Fibroblast of lung (primary cell): ENCODE measurements at regions not wholly inside any gene's neighbourhood (a gene's known extent, or its start where the extent isn't known, plus 50 kb on each side); places are given as distances from the start of the nearest gene placed in this dataset.

Experiments used
- DNase-seq, 2 donors: peaks; one replicate each; pipeline versions ENCODE4 v3.0.0 to v3.0.0-alpha.2; 2010; ENCODE audit warnings: low read depth in 2 of 2
- H2AFZ ChIP-seq: 2 replicates; pipeline ENCODE4 v1.5.1; 2012; ENCODE audit warnings: low read length, control low read depth, inconsistent platforms
- H3K27ac ChIP-seq: 2 replicates; pipeline ENCODE4 v1.5.1; 2011; ENCODE audit warnings: low read length, control low read depth; ENCODE audit not compliant: insufficient read depth
- H3K27me3 ChIP-seq: 2 replicates; pipeline ENCODE4 v1.5.1; 2011; ENCODE audit warnings: mild to moderate bottlenecking, low read length; ENCODE audit not compliant: control insufficient read depth, insufficient read depth
- H3K36me3 ChIP-seq: 2 replicates; pipeline ENCODE4 v1.5.1; 2011; ENCODE audit warnings: low read length; ENCODE audit not compliant: control insufficient read depth, insufficient read depth
- H3K4me1 ChIP-seq: 2 replicates; pipeline ENCODE4 v1.5.1; 2011; ENCODE audit warnings: low read length; ENCODE audit not compliant: control insufficient read depth, insufficient read depth; ENCODE audit errors: extremely low read depth
- H3K4me2 ChIP-seq: 2 replicates; pipeline ENCODE4 v1.5.1; 2011; ENCODE audit warnings: low read length, control low read depth; ENCODE audit not compliant: insufficient read depth; ENCODE audit errors: extremely low read depth
- H3K4me3 ChIP-seq, 4 experiments: fragments of 200-600 bp in 1 of 4; sonication (generic) in 1 of 4; replicated peaks in 1 of 4; 2 replicates each; pipeline ENCODE4 v1.5.1; 2011 to 2016; ENCODE audit warnings: low read length in 4 of 4, low read depth in 3 of 4, mild to moderate bottlenecking in 3 of 4, control low read depth in 2 of 4, inconsistent platforms in 1 of 4, mixed read lengths in 1 of 4; ENCODE audit not compliant: insufficient read depth in 1 of 4; ENCODE audit errors: control extremely low read depth in 1 of 4
- H3K79me2 ChIP-seq: 2 replicates; pipeline ENCODE4 v1.5.1; 2012; ENCODE audit warnings: mild to moderate bottlenecking, low read length, inconsistent platforms; ENCODE audit not compliant: control insufficient read depth, insufficient read depth
- H3K9ac ChIP-seq: 2 replicates; pipeline ENCODE4 v1.5.1; 2011; ENCODE audit warnings: mild to moderate bottlenecking, low read length, control low read depth; ENCODE audit not compliant: insufficient read depth
- H3K9me3 ChIP-seq: 2 replicates; pipeline ENCODE4 v1.5.1; 2012; ENCODE audit warnings: low read depth, low read length; ENCODE audit not compliant: control insufficient read depth, insufficient read depth
- H4K20me1 ChIP-seq: 2 replicates; pipeline ENCODE4 v1.5.1; 2011; ENCODE audit warnings: low read length; ENCODE audit not compliant: control insufficient read depth, insufficient read depth; ENCODE audit errors: extremely low read depth
- EZH2 ChIP-seq: IDR thresholded peaks from 2 replicates; pipeline ENCODE4 v1.5.1; 2012; ENCODE audit warnings: low read length, control low read depth, mild to moderate bottlenecking; ENCODE audit errors: missing control alignments
- TF ChIP-seq, protein P1 (sequence below), 2 donors: IDR thresholded peaks in 1 of 2; conservative IDR thresholded peaks in 1 of 2; 1 replicate in 1 of 2; 2 replicates in 1 of 2; pipeline ENCODE4 v1.5.1; 2011 to 2012; ENCODE audit warnings: low read length in 2 of 2, control low read depth in 1 of 2, inconsistent platforms in 1 of 2, low read depth in 1 of 2, mild to moderate bottlenecking in 1 of 2

DNA sequence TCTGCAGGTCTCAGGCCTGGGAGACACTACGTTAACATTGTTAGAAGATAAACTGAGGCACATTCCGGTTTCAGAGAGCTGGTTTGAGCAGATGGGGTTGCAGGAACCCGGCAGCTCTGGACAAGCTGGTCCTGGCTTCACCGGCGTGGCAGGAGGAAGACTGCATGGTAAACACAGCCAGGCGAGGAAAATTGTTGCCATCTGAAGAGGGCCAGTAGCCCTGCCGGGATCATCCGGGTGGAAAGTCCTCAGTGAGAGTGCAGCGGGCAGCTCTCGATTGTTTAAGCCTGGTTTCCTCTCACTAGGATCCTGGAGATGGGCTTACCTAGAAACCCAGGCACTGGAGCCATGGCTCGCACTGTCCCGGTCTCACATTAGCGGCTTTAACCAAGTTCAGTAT is 226.9 kb downstream of the IRX2 start:
- no peaks in the 10 kb centered on the region for H3K27me3 ChIP-seq
- DNase-seq = no peak

DNA sequence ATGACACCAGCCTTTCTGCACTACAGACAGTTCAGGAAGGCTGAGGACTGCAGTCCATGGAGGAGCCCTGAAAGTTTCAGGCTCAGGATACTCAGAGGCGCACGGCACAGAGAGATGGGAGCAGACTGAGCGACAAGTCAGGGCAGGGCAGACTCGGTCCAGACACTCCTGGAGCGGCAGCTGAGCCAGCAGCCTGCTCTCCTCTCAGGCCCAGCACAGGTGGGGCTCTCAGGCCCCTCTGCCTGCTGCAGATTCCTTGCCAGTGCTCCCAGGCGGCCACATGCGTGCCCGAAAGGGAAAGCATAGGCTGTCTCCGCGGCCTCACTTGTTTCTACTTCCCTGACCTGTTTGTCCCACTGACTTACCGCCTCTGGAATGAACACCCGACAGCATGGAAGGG is 228.3 kb downstream of the IRX2 start:
- Histone ChIP-seq H3K9ac (no peak overlapping the region), H3K36me3 (no peaks in the 10 kb centered on the region), H3K9me3 (no peaks in the 10 kb centered on the region), H3K4me3 (no peak overlapping the region), H4K20me1 (no peaks in the 10 kb centered on the region), H3K27me3 (no peaks in the 10 kb centered on the region), H3K4me1 (no peaks in the 10 kb centered on the region), H2AFZ (no peak overlapping the region), H3K4me2 (no peak overlapping the region), H3K79me2 (no peaks in the 10 kb centered on the region), H3K27ac (no peak overlapping the region)
- no peak for DNase-seq
- no peak for TF ChIP-seq EZH2
- TF ChIP-seq, protein P1, sequence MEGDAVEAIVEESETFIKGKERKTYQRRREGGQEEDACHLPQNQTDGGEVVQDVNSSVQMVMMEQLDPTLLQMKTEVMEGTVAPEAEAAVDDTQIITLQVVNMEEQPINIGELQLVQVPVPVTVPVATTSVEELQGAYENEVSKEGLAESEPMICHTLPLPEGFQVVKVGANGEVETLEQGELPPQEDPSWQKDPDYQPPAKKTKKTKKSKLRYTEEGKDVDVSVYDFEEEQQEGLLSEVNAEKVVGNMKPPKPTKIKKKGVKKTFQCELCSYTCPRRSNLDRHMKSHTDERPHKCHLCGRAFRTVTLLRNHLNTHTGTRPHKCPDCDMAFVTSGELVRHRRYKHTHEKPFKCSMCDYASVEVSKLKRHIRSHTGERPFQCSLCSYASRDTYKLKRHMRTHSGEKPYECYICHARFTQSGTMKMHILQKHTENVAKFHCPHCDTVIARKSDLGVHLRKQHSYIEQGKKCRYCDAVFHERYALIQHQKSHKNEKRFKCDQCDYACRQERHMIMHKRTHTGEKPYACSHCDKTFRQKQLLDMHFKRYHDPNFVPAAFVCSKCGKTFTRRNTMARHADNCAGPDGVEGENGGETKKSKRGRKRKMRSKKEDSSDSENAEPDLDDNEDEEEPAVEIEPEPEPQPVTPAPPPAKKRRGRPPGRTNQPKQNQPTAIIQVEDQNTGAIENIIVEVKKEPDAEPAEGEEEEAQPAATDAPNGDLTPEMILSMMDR (conservative IDR thresholded peaks at IDR 0.05 in 1 of 2, IDR thresholded peaks at IDR 0.05 in 1 of 2; ENCODE audit: low read depth in 1 of 2, low read length in 2 of 2) = no peak

More for the DNA sequence above, 226.9 kb downstream of the IRX2 start:
- H3K9ac ChIP-seq = no peak overlapping the region
- H2AFZ ChIP-seq = no peak overlapping the region
- no peak overlapping the region for H3K4me3 ChIP-seq
- H4K20me1 ChIP-seq = no peaks in the 10 kb centered on the region
- no peak overlapping the region for H3K4me2 ChIP-seq
- TF ChIP-seq, protein P1 (conservative IDR thresholded peaks at IDR 0.05 in 1 of 2, IDR thresholded peaks at IDR 0.05 in 1 of 2; ENCODE audit: low read depth in 1 of 2, low read length in 2 of 2) = no peak
- TF ChIP-seq EZH2 = no peak
- H3K36me3 ChIP-seq = no peaks in the 10 kb centered on the region
- no peak overlapping the region for H3K27ac ChIP-seq
- H3K9me3 ChIP-seq = no peaks in the 10 kb centered on the region
- no peaks in the 10 kb centered on the region for H3K79me2 ChIP-seq
- H3K4me1 ChIP-seq = no peaks in the 10 kb centered on the region

DNA sequence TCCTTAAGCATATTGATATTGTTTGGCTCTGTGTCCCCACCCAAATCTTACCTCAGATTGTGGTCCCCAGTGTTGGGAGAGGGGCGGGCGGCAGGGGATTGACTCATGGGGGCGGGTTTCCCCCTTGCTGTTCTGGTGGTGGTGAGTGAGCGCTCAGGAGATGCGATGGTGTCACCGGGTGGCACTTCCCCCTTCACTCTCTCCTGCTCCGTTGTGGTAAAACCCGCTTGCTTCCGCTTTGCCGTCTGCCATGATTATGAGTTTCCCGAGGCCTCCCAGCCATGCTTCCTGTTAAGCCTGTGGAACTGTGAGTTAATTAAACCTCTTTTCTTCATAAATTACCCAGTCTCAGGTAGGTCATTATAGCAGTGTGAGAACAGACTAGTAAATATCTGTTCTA is 229.1 kb downstream of the IRX2 start:
- H3K79me2 ChIP-seq = no peaks in the 10 kb centered on the region
- H3K9me3 ChIP-seq = no peaks in the 10 kb centered on the region
- H3K9ac ChIP-seq = no peak overlapping the region
- H3K4me3 ChIP-seq = no peak overlapping the region
- no peak overlapping the region for H3K27ac ChIP-seq
- H3K27me3 ChIP-seq = no peaks in the 10 kb centered on the region
- H3K36me3 ChIP-seq = no peaks in the 10 kb centered on the region
- H2AFZ ChIP-seq = no peak overlapping the region
- H3K4me2 ChIP-seq = no peak overlapping the region
- TF ChIP-seq EZH2 = no peak
- TF ChIP-seq, protein P1 (conservative IDR thresholded peaks at IDR 0.05 in 1 of 2, IDR thresholded peaks at IDR 0.05 in 1 of 2; ENCODE audit: low read depth in 1 of 2, low read length in 2 of 2) = no peak
- H4K20me1 ChIP-seq = no peaks in the 10 kb centered on the region
- no peaks in the 10 kb centered on the region for H3K4me1 ChIP-seq
- DNase-seq = no peak
